NCI-H1694 (cell line): ENCODE measurements at regions not wholly inside any gene's neighbourhood (a gene's known extent, or its start where the extent isn't known, plus 50 kb on each side); places are given as distances from the start of the nearest gene placed in this dataset.

Source experiments
- DNase-seq: peaks from one replicate; lab custom pipeline; 2025; lab: John Stamatoyannopoulos, UW

DNA sequence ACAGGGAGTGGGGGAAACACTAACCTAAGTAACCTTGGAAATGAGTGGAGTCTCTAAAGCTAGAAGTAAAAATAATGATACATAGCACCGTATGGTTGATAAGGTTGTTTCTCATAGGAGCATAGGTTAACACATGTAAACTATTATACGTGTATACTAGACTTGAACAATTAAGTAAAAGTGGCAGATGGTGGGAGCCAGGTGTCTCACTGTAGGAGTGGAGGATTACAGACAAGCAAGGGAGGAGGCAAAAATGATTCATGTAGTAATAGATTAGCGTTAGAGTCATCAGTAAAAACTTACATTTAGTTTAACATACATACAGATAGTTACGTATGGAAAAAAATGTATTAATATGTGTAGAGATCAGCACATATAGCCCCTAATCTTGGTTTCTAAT, 138.4 kb upstream of the DSCAM start:
- no peak for DNase-seq

DNA sequence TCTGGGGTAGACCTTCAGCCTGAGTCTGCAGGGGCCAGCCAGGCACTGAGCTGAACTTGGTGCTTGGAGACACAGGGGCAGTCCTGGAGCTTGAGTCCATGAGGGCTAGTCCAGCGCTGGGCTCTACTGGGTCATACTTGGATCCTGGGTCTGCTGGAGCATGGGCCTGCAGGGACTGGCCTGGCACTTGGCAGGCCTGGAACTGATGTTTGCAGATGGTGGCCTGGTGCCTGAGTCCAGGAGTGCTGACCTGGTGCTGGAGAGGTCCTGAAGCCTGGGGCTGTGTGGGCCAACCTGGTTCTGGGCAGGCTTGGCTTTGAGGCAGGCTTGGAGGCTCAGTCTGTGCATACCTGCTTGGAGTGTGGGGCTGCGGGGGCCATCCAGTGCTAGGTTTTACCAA, 143.4 kb upstream of the DSCAM start:
- no peak for DNase-seq

DNA sequence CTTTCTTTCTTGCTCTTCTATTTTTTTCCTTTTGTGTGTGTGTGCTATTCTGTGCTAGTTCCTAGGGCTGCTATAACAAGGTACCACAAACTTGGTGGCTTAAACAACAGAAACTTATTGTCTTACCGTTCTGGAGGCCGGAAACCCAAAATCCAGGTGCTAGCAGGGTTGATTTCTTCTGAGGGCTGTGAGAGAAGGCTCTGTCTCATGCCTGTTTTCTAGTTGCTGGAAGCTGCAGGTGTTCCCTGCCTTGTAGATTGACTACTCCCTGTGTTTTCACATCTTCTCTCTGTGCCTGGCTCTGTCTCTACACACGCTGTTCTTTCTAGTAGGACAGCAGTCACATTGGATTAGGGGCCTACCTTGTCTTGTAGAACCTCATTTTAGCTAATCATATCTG, 150.9 kb upstream of the DSCAM start:
- DNase-seq = no peak

DNA sequence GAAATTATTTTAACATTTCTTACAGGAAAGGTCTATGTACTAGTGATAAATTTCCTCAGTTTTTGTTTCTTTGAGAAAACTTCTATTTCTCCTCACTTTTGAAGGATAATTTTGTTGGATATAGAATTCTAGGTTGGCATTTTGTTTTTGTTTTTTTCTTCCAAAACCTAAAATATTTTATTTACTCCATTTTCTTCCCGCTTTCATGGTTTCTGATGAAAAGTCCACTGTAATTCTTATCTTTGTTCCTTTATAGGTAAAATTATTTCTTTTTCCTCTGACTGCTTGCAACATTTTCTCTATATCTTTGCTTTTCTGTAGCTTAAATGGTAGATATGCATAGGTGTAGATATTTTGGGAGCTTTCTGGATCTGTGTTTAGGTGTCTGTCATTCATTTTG, 153.9 kb upstream of the DSCAM start:
- DNase-seq = no peak

DNA sequence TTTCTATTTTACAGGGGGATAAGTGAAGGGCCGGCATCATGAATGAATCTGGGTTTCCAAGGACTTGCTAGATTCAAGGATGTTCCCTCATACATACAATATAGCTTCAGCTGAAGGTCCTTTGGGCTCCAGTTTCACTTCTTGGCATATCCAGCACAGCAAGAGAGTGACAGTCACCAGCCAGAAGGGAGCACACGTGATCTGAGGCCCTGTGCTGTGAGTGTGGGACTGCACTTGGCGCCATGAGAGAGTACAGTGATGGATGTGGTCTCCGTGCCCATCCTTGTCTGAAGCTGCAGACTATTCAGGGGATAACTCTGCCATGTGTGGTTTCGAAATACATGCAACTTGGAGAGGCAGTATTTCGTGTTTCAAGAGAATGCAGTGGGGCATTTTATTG, 159.7 kb upstream of the DSCAM start:
- DNase-seq = no peak

DNA sequence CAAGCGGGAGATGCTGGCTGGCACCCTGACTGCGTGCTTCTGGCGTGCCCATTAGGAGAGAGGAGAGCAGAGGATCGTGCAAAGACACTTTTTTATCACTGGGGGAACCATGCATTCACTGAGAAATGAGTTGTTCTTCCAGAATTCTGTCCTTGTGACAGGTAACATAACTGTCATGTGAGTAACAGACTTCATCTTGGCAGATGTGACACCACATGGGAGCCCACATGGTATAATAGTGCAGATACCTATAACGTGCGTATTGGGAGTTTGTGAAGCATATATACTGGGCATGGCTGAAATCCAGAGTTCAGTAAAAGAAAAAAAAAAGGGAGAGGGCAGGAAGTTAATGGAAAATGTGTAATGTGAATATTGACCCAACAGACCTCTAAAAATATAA, 159.6 kb upstream of the BACE2 start:
- no peak for DNase-seq

DNA sequence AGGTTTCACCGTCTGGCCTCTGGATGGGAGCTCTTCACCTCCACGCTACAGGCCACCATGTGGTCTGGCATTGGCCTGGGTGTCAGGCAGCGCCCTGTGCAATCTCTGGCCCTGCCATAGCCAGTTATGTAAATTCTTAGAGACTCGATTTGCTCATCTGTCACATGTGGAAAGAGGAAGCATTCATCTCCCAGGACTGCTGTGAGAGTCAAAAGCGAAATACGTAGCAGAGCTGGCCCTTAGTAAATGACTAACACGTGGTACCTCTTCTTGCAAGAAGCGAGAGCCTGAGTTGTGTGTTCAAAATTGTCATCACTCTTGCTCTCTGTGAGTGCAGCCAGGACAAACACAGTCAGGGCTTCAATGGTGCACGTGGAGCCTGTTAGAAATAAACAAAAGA, 159.0 kb upstream of the BACE2 start:
- no peak for DNase-seq

DNA sequence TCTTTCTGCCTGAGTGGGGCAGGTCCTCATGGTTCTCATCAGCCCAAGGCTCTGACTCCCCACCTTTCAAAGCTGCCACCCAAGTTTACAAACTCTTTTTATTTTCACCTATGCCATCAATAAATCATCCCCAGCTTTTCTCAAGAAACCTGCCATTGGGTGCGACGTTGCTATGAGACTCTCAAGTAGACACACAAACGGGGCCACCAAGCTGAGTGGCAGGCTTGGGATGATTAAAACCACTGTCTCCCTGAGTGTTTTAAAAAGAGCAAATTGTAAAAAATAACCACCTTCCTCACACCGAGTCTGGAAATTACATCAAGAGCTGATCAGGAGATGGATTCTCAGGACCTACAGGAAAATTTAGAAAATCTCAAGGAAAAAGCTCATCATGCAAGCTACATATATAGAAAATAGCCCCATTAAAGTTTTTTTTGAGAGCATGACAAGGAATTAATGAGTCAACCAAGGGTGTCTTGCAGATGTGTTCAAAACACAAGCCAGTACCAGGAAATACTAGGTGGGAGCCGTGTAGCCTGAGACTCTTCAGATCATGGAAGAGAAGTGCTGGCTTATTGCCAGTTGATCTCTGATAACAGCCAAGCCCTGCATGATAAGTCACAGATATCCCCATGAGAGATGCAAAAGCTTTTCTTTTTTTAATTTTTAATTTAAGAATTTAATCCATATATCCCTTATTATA, 158.4 kb upstream of the BACE2 start:
- no peak for DNase-seq

DNA sequence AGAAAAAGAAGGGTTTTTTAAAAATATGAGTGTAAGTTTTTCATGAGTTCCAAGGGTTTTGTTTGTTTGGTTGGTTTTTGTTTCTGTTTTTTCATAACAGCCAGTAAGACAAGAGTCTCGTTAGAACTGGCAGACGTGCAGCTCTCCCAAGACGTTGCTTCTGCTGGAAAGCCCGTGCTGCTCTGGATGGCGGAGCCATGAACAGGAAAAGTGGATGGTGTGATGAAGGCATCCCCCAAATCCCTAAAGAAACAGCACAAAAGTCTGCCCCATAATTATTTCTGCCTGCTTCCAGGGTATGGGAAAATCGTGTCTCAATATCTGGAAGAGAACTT, 157.9 kb upstream of the BACE2 start:
- DNase-seq = no peak

DNA sequence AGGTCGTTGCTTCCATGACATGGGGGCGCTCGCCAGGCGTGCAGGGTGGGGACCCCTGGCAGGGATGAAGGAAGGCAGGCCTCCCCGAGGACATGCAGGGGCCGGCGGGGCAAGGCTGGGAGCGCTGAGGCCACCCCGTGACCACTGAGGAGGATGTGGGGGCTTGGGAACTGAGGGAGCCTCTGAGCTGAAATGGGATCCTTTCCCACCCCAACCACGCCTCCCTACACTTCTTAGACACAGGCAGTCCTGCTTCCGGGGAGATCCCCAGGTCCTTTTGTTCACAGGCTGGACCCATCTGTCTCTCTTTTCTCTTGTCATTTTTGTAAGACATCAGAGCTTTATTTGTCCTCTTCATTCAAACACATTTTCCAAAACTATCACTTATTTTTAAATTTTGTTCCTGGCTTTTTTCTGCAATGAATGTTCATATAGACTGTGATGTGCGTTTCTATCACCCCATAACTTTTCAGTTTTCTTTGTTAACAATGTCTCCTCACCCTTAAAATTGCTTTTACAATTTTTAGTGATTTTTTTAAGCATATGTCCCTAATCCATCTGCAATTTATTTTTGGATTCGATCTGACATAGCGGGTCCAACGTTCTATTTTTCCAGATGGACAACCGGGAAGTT, 156.7 kb upstream of the BACE2 start:
- no peak for DNase-seq

DNA sequence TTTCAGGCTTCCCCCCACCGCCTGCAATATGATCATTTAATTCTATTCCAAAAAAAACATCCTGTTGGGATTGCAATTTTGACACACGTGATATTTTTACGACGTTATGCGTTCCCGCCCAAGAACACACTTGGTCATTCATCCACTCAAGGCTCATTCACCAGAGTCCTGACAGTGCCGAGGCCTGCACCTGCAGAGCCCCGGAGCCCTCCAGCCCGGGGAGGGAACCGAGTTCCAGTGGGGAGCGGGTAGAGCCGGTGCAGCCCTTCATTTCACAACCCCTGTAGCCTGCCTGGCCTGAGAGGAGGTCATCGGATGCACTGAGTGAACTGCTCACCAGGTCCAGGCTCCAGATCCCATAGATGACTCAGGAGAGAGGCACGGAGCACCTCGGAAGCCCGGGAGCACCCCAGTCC, 156.0 kb upstream of the BACE2 start:
- DNase-seq = no peak

DNA sequence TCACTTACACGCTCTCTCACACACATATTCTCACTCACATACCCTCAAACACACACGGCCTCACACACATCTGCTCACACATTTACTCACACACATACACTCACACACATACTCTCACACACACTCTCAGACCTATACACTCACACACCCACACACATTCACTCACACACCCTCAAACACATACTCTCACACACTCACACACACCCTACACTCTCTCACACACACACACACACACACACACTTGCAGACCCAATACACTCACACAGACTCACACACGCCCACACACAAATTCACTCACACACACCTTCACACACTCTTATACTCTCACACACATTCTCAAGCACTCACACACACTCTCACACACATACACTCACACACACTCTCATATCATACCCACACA, 155.5 kb upstream of the BACE2 start:
- DNase-seq = no peak

DNA sequence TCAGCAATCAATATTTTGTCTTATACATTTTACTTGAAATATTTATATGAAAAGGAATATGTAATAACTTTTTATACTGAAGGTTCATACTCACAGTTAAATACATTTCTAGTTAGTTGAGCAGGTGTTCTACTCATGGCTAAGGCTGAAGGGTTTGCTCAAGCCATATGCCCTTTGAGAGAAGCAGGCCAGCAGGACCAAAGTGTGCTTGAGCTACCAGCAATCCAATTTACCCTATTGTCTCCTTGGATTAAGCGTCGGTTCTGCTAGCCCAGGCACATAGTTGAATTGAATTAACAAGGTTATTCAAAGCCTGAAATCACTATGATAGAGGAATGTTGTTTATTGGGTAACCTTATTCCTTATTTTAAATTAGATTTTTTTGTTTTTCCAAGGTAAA, 151.5 kb upstream of the BACE2 start:
- no peak for DNase-seq

DNA sequence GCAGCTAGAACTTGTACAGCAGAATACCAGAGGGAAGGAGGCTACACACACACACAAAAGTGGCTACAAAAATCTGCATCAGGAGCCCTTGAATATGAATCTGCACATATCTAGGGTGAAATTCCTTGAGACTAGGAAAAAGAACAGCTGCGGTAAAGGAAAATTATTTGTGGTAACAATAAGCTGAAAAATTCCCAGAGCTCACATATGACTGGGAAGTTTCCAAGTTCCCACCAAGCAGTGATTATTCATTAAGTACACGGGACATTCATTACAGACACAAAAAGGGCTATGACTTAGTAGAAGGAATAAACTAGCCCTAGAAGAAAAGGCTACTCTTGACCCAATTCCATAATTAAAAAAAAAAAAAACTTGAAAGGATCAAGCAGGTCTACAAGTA, 149.5 kb upstream of the BACE2 start:
- DNase-seq = no peak

DNA sequence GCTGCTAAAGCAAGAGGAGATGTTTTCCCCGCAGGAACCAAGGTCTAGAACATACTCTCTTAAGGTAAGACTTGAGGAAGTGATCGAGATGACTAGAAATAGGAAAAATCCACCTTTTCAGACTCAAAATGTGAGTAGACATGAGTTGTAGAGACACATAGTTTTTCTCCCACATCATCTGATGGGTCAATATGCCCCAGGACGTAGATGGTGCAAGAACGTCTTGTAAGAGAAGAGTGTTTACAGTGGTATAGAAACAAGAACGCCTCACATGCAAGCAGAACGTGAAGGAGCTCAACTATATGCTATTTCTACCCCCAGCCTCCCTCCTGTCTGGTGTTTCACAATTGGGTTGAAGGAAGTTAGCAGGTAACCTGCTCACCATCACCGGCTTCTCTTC, 144.0 kb upstream of the BACE2 start:
- DNase-seq = no peak

DNA sequence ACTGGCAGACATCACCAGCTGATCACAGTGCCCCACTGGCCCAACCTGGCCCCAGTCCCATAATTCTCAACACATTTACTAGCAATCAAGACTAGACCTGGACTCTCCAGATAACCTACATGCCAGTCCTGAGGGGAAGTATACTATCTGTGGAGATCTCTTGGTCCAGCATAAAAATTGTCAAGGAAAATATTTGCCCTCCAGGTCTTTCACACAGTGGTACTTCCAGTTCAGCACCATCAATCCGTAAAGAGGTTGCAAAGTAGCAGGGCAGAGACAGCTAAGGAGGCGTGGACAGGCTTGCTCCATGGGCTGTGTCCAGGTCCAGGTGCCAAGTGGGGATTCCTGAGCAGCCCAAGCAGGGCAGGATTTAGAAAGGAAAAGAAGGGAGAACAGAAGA, 143.6 kb upstream of the BACE2 start:
- DNase-seq = no peak

DNA sequence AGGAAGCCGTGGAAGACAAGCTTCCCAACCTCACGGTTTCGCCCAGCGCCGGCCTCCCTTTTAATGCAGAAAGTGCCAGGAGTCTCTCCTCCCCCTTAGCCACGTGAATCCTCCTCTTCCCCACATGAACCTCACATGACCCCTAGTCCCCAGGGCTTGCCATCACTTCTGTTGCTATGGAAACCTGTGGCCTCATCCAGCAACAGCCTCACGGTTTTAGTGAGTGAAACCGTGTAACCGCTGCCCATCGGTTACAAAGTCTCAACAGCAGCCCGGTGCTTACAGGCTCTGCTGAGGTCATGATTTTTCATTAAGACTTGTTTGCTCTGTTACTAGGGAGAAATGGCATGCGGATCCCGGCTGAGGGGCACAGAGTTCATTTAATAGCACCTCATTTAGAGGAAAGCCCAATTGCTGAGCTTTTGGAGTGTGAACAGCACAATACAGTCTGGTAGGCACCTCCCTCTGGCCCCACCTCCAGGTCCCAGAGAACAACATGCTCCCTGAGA, 143.2 kb upstream of the BACE2 start:
- no peak for DNase-seq

DNA sequence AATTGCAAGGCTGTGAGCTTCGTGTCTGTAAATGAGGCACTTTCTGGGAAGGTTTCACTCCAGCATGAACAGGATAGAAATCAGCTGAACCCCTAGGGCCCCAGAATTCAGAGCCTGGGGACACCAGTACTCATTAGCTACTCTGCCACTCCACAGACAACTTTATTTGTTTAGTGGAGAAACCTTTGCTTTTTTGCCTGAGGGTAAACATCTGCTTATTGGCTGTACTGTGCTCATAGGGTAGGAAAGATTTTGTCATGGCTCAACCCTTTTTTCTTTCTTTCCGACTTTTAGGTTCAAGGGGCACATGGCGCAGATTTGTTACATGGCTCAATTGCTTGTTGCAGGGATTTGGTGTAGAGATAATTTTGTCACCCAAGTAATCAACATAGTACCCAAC, 138.4 kb upstream of the BACE2 start:
- no peak for DNase-seq

DNA sequence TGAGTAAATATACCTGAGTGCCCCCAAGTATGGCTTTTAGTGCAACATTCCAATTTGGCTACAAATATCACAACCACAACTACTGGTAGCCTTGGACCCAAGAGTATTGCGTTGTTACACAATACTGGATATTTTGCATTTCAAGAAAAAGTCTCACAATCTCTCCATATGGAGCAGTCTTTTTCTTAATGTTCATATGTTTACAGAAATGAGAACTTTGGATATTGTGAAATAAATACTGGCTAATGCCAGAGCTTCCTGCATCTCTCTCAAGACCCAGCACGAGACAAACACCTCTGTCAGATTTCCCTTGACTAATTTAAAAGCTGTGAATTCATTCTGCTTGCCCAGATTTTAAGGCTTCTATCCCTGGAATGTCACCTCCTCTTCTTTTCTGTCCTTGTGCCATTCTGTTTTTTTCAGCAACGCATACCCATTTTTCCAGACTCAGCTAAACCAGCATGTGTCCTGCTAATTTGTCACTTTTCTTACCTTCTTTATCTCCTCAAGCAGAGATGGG, 136.2 kb upstream of the BACE2 start:
- DNase-seq = no peak

DNA sequence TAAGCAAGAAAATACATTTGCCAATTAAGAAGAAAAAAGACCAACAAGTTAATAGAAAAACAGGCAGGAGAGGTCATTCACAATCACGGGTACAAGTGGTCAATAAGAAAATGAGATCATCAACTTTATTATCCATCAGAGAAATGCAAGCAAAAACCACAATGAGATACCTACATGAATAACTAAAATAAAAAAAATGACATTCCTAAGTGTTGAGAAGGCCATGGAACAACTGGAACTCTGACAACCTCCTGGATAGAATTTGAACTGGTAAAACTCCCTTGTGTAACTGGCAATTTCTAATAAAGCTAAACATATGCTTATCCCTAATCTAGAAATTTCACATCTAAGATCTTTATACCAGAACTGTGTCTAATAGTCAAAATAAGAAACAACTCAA, 135.4 kb upstream of the BACE2 start:
- no peak for DNase-seq

DNA sequence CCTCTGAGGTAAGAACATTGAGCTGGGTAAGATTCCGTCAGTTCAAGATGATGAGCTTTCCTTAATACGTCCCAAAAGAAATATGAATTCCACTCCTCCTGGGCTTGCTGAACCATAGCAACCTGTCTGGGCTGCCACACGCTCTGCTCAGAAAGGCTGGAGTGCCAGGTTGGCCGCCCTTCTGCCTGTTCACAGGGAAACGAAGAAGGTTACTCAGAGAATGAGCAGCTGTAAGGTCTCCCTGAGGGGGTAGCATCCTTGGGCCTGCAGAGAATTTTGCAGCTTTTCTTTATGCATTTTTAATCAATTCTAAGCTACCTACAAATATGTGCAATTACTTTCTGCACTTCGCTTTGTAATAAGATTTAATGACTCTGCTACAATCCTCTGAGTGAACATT, 130.7 kb upstream of the BACE2 start:
- DNase-seq = no peak

DNA sequence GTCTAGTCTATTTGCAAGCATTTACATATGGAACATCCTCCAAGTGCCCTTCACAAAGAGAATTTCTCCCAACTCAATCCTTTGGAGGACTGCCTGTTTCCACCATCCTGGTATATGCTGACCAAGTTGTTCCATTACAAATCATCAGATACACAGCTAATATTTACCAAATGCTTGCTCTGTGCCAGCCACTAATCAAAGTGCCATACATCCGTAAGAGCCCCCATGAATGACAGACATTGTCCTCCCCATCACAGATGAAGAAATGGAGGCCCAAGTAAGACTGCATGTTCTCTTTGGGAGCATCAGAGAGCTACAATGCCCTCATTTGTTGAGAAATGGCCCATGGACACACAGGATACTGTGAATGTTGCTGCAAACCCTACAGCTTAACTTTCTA, 130.0 kb upstream of the BACE2 start:
- no peak for DNase-seq

DNA sequence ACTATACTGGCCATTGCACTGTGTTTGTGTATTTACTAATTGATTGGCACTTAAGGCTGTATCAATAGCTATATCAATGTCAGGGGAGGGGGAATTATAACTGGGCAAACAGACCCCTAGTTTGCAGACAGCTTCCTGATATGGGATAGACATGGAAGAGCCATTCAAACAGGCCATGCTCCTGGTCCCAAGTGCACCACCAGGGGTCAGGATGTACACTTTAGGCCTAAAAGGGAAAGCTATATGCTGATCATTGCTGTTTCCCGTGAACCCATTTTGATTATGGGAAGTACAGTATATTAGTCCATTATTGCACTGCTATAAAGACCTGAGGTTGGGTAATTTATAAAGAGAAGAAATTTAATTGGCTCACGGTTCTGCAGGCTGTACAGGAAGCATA, 124.9 kb upstream of the BACE2 start:
- no peak for DNase-seq
